ENCODE measurements at regions not wholly inside any gene's neighbourhood (a gene's known extent, or its start where the extent isn't known, plus 50 kb on each side); places are given as distances from the start of the nearest gene placed in this dataset.

DNA sequence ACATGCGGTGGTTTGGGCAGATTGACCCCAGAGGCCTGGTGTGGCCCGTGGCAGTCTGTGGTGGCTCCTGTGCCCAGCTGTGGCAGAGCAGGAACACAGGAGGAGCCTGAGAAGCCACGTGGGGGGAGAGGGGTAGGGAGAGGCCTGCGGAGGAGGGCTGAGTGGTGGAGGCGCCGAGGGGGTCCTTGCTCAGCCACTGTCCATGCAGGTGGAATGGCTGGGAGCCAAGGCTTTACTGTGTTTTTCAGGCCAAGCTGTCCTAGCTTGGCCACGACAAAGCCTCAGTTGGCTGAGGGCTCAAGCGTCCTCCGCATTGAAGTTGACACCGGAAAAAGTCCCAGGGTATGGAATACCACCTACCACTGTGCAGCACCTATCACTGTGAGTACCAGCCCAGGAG lies 107.0 kb downstream of the VEGFA start:
- DNase-seq (ENCODE audit: low read depth in 3 of 3, low spot score in 2 of 3) = no peak

DNA sequence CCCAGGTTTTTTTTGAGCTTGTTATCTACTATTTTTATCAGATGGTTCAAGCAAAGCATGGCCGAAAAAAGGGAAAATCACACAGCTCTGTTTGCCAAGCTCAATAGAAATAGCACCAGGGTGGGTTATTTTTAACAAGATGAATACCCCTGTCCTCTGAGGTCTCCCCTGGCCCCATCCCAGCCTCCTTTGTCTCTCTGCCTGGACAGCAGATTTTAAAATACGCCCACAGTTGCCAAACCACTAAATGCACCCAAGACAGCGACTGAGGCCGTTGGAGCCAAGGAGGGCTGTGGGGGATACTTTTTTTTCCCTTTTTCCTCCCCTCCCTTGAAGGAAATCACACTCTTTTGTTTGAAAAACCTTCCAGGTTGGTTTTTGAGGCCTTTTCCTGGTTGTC lies 106.6 kb downstream of the VEGFA start:
- no peak for DNase-seq (ENCODE audit: low read depth in 3 of 3, low spot score in 2 of 3)

- no peak for DNase-seq (ENCODE audit: low read depth in 3 of 3, low spot score in 2 of 3)
These were observed 106.0 kb downstream of the VEGFA start for GRCh38 chr6:43875849-43876572.

DNA sequence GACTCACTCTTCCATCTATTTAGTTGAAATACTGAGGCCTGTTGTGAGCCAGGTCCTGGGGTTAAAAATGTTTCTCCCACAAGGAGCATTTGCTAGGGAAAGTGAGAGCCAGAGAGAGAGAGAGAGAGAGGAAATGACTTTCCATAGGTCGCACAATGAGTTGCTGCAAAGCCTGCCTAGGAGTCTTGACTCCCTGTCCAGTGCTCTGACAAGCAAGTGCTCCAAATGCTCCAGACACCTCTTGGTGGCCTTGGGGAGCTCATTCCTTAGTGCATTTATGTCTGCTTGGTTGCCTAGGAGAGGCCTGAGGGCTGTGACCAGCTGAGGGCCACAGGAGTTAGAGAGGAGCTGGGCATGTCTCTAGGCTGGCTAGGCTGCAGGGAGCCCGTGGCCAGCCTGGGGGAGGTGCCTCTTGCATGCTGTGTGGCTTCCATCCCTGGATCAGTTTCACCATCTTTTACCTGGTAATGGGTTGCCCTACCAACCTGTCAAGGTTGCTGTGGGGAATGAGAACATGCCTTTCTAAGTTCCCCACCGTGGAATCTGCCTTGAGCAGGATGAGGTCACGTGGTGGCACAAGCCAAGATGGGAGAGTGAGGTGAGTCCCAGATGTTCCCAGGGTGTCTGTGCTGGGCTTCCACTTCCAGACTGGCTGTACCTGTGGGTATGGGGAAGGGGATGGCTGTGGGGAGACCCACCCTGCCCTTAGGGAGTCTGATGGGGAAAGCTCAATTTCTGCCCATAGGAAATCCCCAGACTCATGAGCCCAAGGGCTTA lies 105.0 kb downstream of the VEGFA start:
- DNase-seq (ENCODE audit: low read depth in 3 of 3, low spot score in 2 of 3) = no peak

DNA sequence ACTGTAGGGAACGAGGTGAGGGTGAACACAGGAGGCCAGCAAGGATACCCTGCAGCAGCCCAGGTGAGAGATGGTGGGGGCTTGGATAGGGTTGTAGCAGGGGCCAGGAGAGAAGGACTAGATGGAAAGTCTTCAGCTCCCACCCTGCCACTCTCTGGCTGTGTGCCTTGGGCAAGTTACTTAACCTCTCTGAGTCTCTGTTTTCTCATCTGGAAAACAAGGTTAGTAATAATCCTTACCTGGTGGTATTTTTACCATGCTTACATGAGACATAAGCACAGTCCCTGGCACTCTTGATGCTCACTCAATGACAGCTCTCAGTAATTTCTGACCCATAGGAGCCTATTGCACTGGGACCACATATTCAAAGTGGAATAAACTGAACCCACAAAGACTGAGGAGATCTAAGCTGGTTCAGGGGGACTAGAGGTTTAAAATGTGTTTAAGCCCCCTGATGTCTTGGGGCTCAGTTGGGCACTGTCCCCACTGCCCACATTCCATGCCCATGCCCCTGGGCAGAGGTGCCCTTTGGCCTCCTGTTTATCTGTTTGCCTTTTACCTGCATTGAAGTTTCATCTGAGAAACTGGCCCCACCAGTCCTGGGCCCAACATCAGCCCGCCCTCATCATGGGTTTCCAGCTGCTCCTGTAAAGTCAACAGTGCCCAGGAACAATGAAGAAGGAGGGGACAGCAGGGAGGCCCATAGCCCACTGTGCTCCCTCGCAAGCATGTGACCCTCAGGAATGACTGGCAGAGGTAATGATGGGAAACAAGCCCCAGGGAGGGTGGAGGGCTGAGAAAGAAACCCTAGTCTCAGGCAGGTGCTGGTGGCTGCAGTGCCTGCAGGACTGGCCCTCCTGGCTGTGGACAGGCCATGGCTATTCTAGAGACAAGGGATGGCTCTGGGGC lies 104.0 kb downstream of the VEGFA start:
- peak in 2 of 3 donors; percentile 64 to 83 for DNase-seq (ENCODE audit: low read depth in 3 of 3, low spot score in 2 of 3)

DNA sequence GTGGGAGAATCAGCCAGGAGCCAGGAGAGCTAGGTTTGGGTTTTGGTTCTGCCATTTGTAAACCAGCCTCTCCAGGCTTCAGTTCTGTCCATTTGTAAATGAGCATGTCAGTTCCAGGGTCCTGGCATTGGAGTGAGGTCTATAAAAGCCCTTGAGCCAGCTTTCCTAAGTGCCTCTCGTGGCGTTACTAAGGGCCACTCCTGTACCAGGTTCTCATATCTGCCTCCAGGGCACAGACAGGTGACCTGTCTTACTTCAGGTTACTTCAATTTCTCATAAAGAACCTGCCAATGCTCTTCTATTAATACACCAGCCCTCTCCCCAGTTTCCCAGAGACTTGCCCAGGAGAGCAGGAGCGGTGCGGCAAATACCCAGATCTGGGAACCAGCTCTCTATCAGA lies 101.9 kb downstream of the VEGFA start:
- DNase-seq (ENCODE audit: low read depth in 3 of 3, low spot score in 2 of 3) = no peak

DNA sequence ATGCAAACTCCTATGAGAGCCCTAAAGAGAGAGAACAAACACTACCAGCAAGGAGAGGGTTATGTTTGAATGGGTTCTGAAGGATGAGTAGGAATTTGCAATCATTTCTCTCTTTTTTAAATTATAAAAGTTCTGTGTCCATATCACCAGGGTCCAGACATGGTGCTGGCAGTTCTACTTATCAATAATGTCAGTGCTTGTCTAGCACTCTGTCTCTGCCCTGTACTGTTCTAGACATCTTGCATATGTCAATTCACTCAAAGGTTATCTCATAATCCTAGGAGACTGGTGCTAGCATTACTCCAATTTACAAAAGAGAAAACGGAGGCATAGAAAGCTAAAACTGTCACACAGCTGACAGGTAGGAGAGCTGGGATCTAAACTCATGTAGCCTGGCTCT lies 101.3 kb downstream of the VEGFA start:
- DNase-seq (ENCODE audit: low read depth in 3 of 3, low spot score in 2 of 3) = no peak

DNA sequence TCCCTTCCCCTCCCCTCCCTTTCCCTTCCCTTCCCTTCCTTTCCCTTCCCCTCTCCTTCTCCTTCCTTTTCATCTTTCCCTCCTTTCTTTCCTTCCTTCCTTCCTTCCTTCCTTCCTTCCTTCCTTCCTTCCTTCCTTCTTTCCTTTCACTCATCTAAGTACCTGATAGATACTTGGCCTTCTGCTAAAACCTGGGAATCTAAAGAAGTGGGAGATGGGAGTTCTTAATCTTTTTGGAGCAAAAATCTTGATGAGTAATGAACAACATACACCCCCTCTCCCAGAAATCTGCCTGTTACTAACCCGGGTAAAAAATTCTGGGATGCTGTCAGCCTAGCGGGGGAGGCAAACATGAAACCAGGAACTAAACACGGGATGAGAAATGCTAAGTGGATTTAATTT lies 100.7 kb downstream of the VEGFA start:
- DNase-seq (ENCODE audit: low read depth in 3 of 3, low spot score in 2 of 3) = no peak

GRCh38 chr6:43869792-43870659 lies 100.0 kb downstream of the VEGFA start:
- DNase-seq (ENCODE audit: low read depth in 3 of 3, low spot score in 2 of 3) = no peak

GRCh38 chr6:43869079-43869710 lies 99.2 kb downstream of the VEGFA start:
- no peak for DNase-seq (ENCODE audit: low read depth in 3 of 3, low spot score in 2 of 3)

- no peak for DNase-seq (ENCODE audit: low read depth in 3 of 3, low spot score in 2 of 3)
These were observed 98.5 kb downstream of the VEGFA start for GRCh38 chr6:43868467-43868866.

GRCh38 chr6:43867996-43868395 lies 98.0 kb downstream of the VEGFA start:
- no peak for DNase-seq (ENCODE audit: low read depth in 3 of 3, low spot score in 2 of 3)

DNA sequence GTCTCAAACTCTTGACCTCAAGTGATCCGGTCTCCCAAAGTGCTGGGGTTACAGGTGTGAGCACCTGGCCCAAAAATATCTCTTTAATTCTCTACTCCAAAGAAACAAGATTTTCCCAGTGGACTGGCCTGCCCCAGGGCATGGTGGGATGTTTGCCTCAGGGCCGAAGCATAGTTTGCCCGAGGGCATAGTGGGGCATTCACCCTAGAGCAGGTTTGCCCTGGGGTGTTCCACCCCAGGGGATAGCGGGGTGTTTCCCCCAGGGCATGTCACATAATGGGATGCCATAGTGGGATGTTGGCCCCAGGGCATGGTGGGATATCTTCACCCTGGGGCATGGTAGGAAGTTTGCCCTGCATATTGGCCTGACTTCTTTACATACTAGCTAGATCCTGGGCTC lies 97.2 kb downstream of the VEGFA start:
- DNase-seq (ENCODE audit: low read depth in 3 of 3, low spot score in 2 of 3) = no peak

- peak; percentile 65 to 76 (median 71) for DNase-seq (ENCODE audit: low read depth in 3 of 3, low spot score in 2 of 3)
These were observed 96.1 kb downstream of the VEGFA start for GRCh38 chr6:43865932-43866645.

GRCh38 chr6:43865086-43865485 lies 95.1 kb downstream of the VEGFA start:
- DNase-seq (ENCODE audit: low read depth in 3 of 3, low spot score in 2 of 3) = no peak

GRCh38 chr6:43862925-43863324 lies 92.9 kb downstream of the VEGFA start:
- no peak for DNase-seq (ENCODE audit: low read depth in 3 of 3, low spot score in 2 of 3)

DNA sequence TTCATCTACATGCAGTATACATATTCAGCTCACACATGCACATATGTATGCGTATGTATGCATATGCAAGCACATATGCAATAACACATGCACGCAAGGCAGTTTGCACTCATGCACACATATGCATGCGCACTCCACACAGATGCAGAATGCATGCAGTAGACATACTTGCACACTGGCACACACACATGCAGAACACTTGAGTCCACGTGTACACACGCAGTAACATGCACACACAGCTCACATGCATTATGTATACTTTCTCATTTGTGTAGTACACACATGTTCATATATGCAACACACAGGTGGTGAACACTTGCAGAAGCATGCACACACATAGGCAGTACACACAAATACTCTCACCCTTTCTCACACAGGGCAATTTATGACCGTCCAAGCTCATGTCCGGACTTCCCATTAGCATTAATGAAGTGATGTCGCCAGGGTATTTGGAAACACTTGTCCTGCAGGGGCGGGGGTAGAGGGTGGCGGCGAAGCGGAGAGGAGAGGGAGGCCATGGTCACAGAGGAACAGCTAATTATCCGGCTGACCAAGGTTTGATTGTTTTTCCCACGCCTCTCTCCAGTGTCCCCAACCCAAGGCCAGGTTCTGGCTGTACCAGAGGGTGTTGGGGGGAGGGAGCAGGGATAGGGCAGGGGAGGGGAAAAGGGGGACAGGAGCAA lies 91.3 kb downstream of the VEGFA start:
- no peak for DNase-seq (ENCODE audit: low read depth in 3 of 3, low spot score in 2 of 3)

DNA sequence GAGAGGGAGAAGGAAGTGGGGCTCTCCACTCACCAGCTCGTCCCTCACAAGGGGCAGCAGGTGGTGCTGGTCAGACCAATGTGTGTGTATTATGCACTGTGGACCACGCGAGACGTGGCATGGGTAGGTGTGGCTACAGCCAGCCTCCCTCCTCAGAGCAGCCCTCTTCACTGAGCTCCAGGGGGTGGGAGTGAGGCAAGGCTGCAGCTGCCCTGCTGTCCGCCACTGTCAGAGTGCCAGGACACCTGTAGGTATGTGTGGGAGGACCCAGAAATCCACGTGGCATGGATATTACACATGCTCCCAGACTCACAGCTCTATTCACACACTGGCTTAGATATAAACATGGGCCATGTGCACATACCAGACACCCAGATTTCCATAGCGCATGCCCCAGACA lies 90.3 kb downstream of the VEGFA start:
- no peak for DNase-seq (ENCODE audit: low read depth in 3 of 3, low spot score in 2 of 3)

GRCh38 chr6:43859213-43859612 lies 89.2 kb downstream of the VEGFA start:
- no peak for DNase-seq (ENCODE audit: low read depth in 3 of 3, low spot score in 2 of 3)

Measured in right renal cortex interstitium (tissue), 3 donors.